WTC11 (cell line): ENCODE measurements at regions not wholly inside any gene's neighbourhood (a gene's known extent, or its start where the extent isn't known, plus 50 kb on each side); places are given as distances from the start of the nearest gene placed in this dataset.

ENCODE experiments used
- ATAC-seq: fragments of 200-7000 bp; cut with Tn5 transposase; 2 replicates; pipeline ENCODE4 v1.10.0; 2021; ENCODE audit warnings: mild to moderate bottlenecking, moderate library complexity
- CTCF ChIA-PET: fragments of 300-600 bp; sonication (Branson Sonifier 250); formaldehyde crosslinking; loops from one replicate; lab custom pipeline; 2021; ENCODE audit warnings: antibody characterized with exemption; lab: Charles Lee
- POLR2A ChIA-PET: fragments of 350-600 bp; sonication (Branson Sonifier 250); formaldehyde crosslinking; loops from one replicate; lab custom pipeline; 2021; ENCODE audit warnings: antibody characterized with exemption; lab: Charles Lee
- DNase-seq: peaks from one replicate; pipeline ENCODE4 v3.0.0; 2021; ENCODE audit warnings: low spot score
- H3K27ac Mint-ChIP-seq: 2 replicates; pipeline ENCODE4 v1.8.0; 2021; ENCODE audit warnings: mixed read lengths
- H3K27me3 Mint-ChIP-seq: 2 replicates; pipeline ENCODE4 v1.8.0; 2021; ENCODE audit warnings: low read depth, mild to moderate bottlenecking, moderate library complexity, mixed read lengths
- H3K36me3 Mint-ChIP-seq: 2 replicates; pipeline ENCODE4 v1.8.0; 2021; ENCODE audit warnings: mixed read lengths
- H3K4me1 Mint-ChIP-seq: 2 replicates; pipeline ENCODE4 v1.8.0; 2022; ENCODE audit warnings: mixed read lengths
- H3K4me3 Mint-ChIP-seq: 2 replicates; pipeline ENCODE4 v1.8.0; 2021; ENCODE audit warnings: mild to moderate bottlenecking, moderate library complexity, mixed read lengths
- H3K9me3 Mint-ChIP-seq: 2 replicates; pipeline ENCODE4 v1.8.0; 2021; ENCODE audit warnings: mixed read lengths
- ATF1 ChIP-seq: sonication (generic); formaldehyde crosslinking; IDR thresholded peaks from 2 replicates; pipeline ENCODE4 v1.8.1; 2023; ENCODE audit warnings: mild to moderate bottlenecking, moderate library complexity, missing genetic modification reagents
- CBFB ChIP-seq: sonication (generic); formaldehyde crosslinking; IDR thresholded peaks from 2 replicates; pipeline ENCODE4 v1.8.1; 2022; ENCODE audit warnings: mild to moderate bottlenecking, low read depth, missing genetic modification reagents
- EMX1 ChIP-seq: fragments of 250-450 bp; sonication (Bioruptor Pico); IDR thresholded peaks from 2 replicates; pipeline ENCODE4 v1.8.0; 2021; ENCODE audit warnings: mild to moderate bottlenecking
- FOXJ3 ChIP-seq: sonication (generic); formaldehyde crosslinking; IDR thresholded peaks from 2 replicates; pipeline ENCODE4 v1.9.0; 2021; ENCODE audit warnings: missing genetic modification reagents, mild to moderate bottlenecking, borderline replicate concordance
- GABPB1 ChIP-seq: sonication (generic); formaldehyde crosslinking; IDR thresholded peaks from 2 replicates; pipeline ENCODE4 v1.8.1; 2023; ENCODE audit warnings: mild to moderate bottlenecking, missing genetic modification reagents
- GRHL2 ChIP-seq: fragments of 250-450 bp; sonication (Bioruptor Pico); IDR thresholded peaks from 2 replicates; pipeline ENCODE4 v1.8.0; 2022; ENCODE audit warnings: mild to moderate bottlenecking, moderate library complexity; ENCODE audit not compliant: insufficient replicate concordance, severe bottlenecking
- HMGA2 ChIP-seq: fragments of 250-450 bp; sonication (Bioruptor Pico); IDR thresholded peaks from 2 replicates; pipeline ENCODE4 v1.4.0; 2021; ENCODE audit warnings: mild to moderate bottlenecking, moderate library complexity
- JAZF1 ChIP-seq: fragments of 250-450 bp; sonication (Bioruptor Pico); IDR thresholded peaks from 2 replicates; pipeline ENCODE4 v1.9.0; 2021; ENCODE audit warnings: moderate library complexity, mild to moderate bottlenecking, inconsistent platforms
- JUN ChIP-seq: sonication (generic); formaldehyde crosslinking; IDR thresholded peaks from 2 replicates; pipeline ENCODE4 v1.8.0; 2023; ENCODE audit warnings: mild to moderate bottlenecking, missing genetic modification reagents
- NFE2L1 ChIP-seq: sonication (generic); formaldehyde crosslinking; IDR thresholded peaks from 2 replicates; pipeline ENCODE4 v1.8.1; 2023; ENCODE audit warnings: missing genetic modification reagents
- NFYB ChIP-seq: sonication (generic); formaldehyde crosslinking; conservative IDR thresholded peaks from 2 replicates; pipeline ENCODE4 v1.8.0; 2022; ENCODE audit warnings: low read depth, missing genetic modification reagents
- OVOL2 ChIP-seq: fragments of 250-450 bp; sonication (Bioruptor Pico); IDR thresholded peaks from 2 replicates; pipeline ENCODE4 v1.9.0; 2021; ENCODE audit warnings: mild to moderate bottlenecking, borderline replicate concordance
- PRRX2 ChIP-seq: fragments of 250-450 bp; sonication (Bioruptor Pico); IDR thresholded peaks from 2 replicates; pipeline ENCODE4 v1.8.0; 2021; ENCODE audit warnings: mild to moderate bottlenecking
- RELA ChIP-seq: sonication (generic); formaldehyde crosslinking; IDR thresholded peaks from 2 replicates; pipeline ENCODE4 v1.8.1; 2022; ENCODE audit warnings: missing genetic modification reagents, mild to moderate bottlenecking, borderline replicate concordance
- SMAD4 ChIP-seq: sonication (generic); formaldehyde crosslinking; IDR thresholded peaks from 2 replicates; pipeline ENCODE4 v1.8.0; 2022; ENCODE audit warnings: mild to moderate bottlenecking, missing genetic modification reagents
- TCF7 ChIP-seq: sonication (generic); formaldehyde crosslinking; IDR thresholded peaks from 2 replicates; pipeline ENCODE4 v1.8.0; 2022; ENCODE audit warnings: mild to moderate bottlenecking, low read depth, missing genetic modification reagents, moderate library complexity
- ZNF423 ChIP-seq: fragments of 250-450 bp; sonication (Bioruptor Pico); IDR thresholded peaks from 2 replicates; pipeline ENCODE4 v2.1.2; 2022; ENCODE audit warnings: mild to moderate bottlenecking, moderate library complexity
- TF ChIP-seq, protein P1 (sequence below): fragments of 250-450 bp; sonication (Bioruptor Pico); IDR thresholded peaks from 2 replicates; pipeline ENCODE4 v1.9.0; 2021; ENCODE audit warnings: mild to moderate bottlenecking, borderline replicate concordance
- TF ChIP-seq, protein P2 (sequence below): fragments of 200-600 bp; IDR thresholded peaks from 2 replicates; pipeline ENCODE4 v1.8.0; 2022; ENCODE audit warnings: antibody characterized with exemption
- TF ChIP-seq, protein P3 (sequence below): sonication (generic); formaldehyde crosslinking; IDR thresholded peaks from 2 replicates; pipeline ENCODE4 v1.8.0; 2022; ENCODE audit warnings: mild to moderate bottlenecking, missing genetic modification reagents
- TF ChIP-seq, protein P4 (sequence below): fragments of 250-450 bp; sonication (Bioruptor Pico); IDR thresholded peaks from 2 replicates; pipeline ENCODE4 v1.9.0; 2021; ENCODE audit warnings: mild to moderate bottlenecking
- TF ChIP-seq, protein P5 (sequence below): sonication (generic); formaldehyde crosslinking; IDR thresholded peaks from 2 replicates; pipeline ENCODE4 v1.8.1; 2023; ENCODE audit warnings: mild to moderate bottlenecking, missing genetic modification reagents, moderate library complexity
- TF ChIP-seq, protein P6 (sequence below): fragments of 250-450 bp; sonication (Bioruptor Pico); IDR thresholded peaks from 2 replicates; pipeline ENCODE4 v2.1.2; 2022; ENCODE audit warnings: mild to moderate bottlenecking, moderate library complexity
- TF ChIP-seq, protein P7 (sequence below): sonication (generic); formaldehyde crosslinking; IDR thresholded peaks from 2 replicates; pipeline ENCODE4 v1.8.0; 2022; ENCODE audit warnings: mild to moderate bottlenecking, missing genetic modification reagents

DNA sequence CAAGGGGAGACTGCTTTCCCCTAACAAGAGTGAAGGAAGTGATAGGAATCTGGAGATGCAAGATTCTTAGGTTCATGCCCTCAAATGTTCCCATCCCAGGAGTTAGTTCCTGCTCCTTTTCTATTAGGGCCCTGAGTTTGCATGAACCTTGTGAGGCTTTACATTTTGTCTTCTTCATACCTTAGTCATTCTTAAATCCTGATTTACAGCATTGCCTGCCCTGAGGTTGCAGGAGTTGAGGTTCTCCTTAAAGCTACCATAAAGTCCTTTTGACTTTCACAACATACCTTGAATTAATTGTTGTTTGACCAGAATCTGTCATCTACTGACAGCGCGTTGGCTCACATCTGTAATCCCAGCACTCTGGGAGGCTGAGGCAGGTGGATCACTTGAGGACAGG, 151.5 kb upstream of the ABCA1 start (continued):
- TF ChIP-seq, protein P1, sequence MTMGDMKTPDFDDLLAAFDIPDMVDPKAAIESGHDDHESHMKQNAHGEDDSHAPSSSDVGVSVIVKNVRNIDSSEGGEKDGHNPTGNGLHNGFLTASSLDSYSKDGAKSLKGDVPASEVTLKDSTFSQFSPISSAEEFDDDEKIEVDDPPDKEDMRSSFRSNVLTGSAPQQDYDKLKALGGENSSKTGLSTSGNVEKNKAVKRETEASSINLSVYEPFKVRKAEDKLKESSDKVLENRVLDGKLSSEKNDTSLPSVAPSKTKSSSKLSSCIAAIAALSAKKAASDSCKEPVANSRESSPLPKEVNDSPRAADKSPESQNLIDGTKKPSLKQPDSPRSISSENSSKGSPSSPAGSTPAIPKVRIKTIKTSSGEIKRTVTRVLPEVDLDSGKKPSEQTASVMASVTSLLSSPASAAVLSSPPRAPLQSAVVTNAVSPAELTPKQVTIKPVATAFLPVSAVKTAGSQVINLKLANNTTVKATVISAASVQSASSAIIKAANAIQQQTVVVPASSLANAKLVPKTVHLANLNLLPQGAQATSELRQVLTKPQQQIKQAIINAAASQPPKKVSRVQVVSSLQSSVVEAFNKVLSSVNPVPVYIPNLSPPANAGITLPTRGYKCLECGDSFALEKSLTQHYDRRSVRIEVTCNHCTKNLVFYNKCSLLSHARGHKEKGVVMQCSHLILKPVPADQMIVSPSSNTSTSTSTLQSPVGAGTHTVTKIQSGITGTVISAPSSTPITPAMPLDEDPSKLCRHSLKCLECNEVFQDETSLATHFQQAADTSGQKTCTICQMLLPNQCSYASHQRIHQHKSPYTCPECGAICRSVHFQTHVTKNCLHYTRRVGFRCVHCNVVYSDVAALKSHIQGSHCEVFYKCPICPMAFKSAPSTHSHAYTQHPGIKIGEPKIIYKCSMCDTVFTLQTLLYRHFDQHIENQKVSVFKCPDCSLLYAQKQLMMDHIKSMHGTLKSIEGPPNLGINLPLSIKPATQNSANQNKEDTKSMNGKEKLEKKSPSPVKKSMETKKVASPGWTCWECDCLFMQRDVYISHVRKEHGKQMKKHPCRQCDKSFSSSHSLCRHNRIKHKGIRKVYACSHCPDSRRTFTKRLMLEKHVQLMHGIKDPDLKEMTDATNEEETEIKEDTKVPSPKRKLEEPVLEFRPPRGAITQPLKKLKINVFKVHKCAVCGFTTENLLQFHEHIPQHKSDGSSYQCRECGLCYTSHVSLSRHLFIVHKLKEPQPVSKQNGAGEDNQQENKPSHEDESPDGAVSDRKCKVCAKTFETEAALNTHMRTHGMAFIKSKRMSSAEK (CRISPR knock-in tag) = no peak
- TF ChIP-seq PRRX2 (CRISPR knock-in tag) (no peak), JUN (CRISPR knock-in tag) (no peak), ZNF423 (CRISPR knock-in tag) (no peak), GABPB1 (CRISPR knock-in tag) (no peak), NFE2L1 (CRISPR knock-in tag) (no peak)

DNA sequence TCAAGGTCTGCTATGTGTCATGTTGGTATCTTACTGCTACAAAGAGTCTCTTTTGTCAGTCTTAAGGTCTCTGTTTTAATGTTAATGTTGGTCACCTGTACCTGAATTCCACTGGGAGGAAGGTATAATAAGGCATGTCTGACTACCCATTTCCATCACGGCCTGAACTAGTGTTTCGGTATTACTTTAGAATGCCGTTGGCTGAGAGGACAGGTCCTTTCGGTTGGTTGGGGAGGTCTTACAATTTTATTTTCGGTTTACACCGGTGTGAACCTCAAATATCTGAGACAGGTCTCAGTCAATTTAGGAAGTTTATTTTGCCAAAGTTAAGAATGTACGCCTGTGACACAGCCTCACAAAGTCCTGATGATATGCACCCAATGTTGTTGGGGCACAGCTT, 154.9 kb upstream of the ABCA1 start:
- Mint-ChIP-seq H3K36me3 (no peaks in the 10 kb centered on the region), H3K27me3 (no peaks in the 10 kb centered on the region), H3K4me3 (no peak overlapping the region), H3K4me1 (peaks cover 17% of the 10 kb centered on the region), H3K27ac (no peak overlapping the region), H3K9me3 (no peaks in the 10 kb centered on the region)
- ChIA-PET POLR2A (interaction anchor here (0.6 to 0.7 kb wide), 2 partner anchors 28 to 140 kb away, joined by 3 read pairs; no protein-coding TSS in a partner anchor), CTCF (no interaction called here)
- TF ChIP-seq PRRX2 (CRISPR knock-in tag) = no peak
- TF ChIP-seq SMAD4 = no peak
- no peak for TF ChIP-seq RELA
- TF ChIP-seq TCF7 (CRISPR knock-in tag) = no peak
- TF ChIP-seq, protein P2, sequence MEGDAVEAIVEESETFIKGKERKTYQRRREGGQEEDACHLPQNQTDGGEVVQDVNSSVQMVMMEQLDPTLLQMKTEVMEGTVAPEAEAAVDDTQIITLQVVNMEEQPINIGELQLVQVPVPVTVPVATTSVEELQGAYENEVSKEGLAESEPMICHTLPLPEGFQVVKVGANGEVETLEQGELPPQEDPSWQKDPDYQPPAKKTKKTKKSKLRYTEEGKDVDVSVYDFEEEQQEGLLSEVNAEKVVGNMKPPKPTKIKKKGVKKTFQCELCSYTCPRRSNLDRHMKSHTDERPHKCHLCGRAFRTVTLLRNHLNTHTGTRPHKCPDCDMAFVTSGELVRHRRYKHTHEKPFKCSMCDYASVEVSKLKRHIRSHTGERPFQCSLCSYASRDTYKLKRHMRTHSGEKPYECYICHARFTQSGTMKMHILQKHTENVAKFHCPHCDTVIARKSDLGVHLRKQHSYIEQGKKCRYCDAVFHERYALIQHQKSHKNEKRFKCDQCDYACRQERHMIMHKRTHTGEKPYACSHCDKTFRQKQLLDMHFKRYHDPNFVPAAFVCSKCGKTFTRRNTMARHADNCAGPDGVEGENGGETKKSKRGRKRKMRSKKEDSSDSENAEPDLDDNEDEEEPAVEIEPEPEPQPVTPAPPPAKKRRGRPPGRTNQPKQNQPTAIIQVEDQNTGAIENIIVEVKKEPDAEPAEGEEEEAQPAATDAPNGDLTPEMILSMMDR = no peak
- TF ChIP-seq NFYB (CRISPR knock-in tag) = no peak
- TF ChIP-seq HMGA2 (CRISPR knock-in tag) = no peak
- no peak for TF ChIP-seq OVOL2 (CRISPR knock-in tag)
- TF ChIP-seq, protein P3, sequence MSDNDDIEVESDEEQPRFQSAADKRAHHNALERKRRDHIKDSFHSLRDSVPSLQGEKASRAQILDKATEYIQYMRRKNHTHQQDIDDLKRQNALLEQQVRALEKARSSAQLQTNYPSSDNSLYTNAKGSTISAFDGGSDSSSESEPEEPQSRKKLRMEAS (CRISPR knock-in tag) = no peak
- no peak for TF ChIP-seq JAZF1
- TF ChIP-seq, protein P4, sequence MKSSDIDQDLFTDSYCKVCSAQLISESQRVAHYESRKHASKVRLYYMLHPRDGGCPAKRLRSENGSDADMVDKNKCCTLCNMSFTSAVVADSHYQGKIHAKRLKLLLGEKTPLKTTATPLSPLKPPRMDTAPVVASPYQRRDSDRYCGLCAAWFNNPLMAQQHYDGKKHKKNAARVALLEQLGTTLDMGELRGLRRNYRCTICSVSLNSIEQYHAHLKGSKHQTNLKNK (CRISPR knock-in tag) = no peak
- no peak for DNase-seq
- no peak; the same call in 1 of the 2 replicates for ATAC-seq

DNA sequence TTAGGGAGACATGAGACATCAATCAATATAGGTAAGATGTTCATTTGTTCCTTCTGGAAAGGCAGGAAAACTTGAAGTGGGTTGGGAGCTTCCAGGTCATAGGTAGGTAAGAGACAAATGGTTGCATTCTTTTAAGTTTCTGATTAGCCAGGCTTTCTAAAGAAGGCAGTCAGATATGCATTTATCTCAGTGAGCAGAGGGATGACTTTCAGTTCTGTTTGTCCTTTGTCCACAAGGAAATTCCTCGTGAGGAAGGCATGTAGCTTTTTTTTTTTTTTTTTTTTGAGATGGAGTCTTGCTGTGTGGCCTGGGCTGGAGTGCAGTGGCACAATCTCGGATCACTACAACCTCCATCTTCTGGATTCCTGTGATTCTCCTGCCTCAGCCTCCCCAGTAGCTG, 155.3 kb upstream of the ABCA1 start:
- DNase-seq (no peak), ATAC-seq (no peak)
- Mint-ChIP-seq H3K4me3 (no peak overlapping the region), H3K4me1 (peaks cover 18% of the 10 kb centered on the region), H3K27me3 (no peaks in the 10 kb centered on the region), H3K27ac (no peak overlapping the region), H3K9me3 (no peaks in the 10 kb centered on the region), H3K36me3 (no peaks in the 10 kb centered on the region)
- CTCF ChIA-PET = interaction anchor here (0.9 kb wide), 1 partner anchor 72 kb away, joined by 4 read pairs; no protein-coding TSS in a partner anchor
- POLR2A ChIA-PET = interaction anchor here (0.6 to 0.7 kb wide), 2 partner anchors 28 to 141 kb away, joined by 3 read pairs; no protein-coding TSS in a partner anchor
- TF ChIP-seq CBFB (CRISPR knock-in tag) (no peak), EMX1 (CRISPR knock-in tag) (no peak), GRHL2 (CRISPR knock-in tag) (no peak), GABPB1 (CRISPR knock-in tag) (no peak), FOXJ3 (no peak), ATF1 (CRISPR knock-in tag) (no peak)
- TF ChIP-seq, protein P5, sequence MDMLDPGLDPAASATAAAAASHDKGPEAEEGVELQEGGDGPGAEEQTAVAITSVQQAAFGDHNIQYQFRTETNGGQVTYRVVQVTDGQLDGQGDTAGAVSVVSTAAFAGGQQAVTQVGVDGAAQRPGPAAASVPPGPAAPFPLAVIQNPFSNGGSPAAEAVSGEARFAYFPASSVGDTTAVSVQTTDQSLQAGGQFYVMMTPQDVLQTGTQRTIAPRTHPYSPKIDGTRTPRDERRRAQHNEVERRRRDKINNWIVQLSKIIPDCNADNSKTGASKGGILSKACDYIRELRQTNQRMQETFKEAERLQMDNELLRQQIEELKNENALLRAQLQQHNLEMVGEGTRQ = no peak
- TF ChIP-seq, protein P6, sequence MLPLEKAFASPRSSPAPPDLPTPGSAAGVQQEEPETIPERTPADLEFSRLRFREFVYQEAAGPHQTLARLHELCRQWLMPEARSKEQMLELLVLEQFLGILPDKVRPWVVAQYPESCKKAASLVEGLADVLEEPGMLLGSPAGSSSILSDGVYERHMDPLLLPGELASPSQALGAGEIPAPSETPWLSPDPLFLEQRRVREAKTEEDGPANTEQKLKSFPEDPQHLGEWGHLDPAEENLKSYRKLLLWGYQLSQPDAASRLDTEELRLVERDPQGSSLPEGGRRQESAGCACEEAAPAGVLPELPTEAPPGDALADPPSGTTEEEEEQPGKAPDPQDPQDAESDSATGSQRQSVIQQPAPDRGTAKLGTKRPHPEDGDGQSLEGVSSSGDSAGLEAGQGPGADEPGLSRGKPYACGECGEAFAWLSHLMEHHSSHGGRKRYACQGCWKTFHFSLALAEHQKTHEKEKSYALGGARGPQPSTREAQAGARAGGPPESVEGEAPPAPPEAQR = no peak
- TF ChIP-seq, protein P7, sequence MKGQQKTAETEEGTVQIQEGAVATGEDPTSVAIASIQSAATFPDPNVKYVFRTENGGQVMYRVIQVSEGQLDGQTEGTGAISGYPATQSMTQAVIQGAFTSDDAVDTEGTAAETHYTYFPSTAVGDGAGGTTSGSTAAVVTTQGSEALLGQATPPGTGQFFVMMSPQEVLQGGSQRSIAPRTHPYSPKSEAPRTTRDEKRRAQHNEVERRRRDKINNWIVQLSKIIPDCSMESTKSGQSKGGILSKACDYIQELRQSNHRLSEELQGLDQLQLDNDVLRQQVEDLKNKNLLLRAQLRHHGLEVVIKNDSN (CRISPR knock-in tag) = no peak
